Neural cell (in vitro differentiated cells): ENCODE measurements at regions not wholly inside any gene's neighbourhood (a gene's known extent, or its start where the extent isn't known, plus 50 kb on each side); places are given as distances from the start of the nearest gene placed in this dataset.

Experiments used
- H2AFZ ChIP-seq: fragments of 200-600, 300-800 bp; sonication (generic), shearing (Covaris generic); 2 replicates; pipeline ENCODE4 v1.6.0; 2014; ENCODE audit warnings: low read depth, mild to moderate bottlenecking, antibody characterized with exemption, low read length, moderate library complexity
- H3F3A ChIP-seq: fragments of 200-600 bp; shearing (Covaris generic); 2 replicates; pipeline ENCODE4 v1.6.1; 2016; ENCODE audit warnings: mild to moderate bottlenecking, moderate library complexity, mixed read lengths, antibody characterized with exemption, low read length; ENCODE audit not compliant: insufficient read depth, poor library complexity, severe bottlenecking
- H3K27ac ChIP-seq: fragments of 200-600, 300-800 bp; sonication (generic), shearing (Covaris generic); 2 replicates; pipeline ENCODE4 v1.5.1; 2014; ENCODE audit warnings: mild to moderate bottlenecking, low read length, moderate library complexity
- H3K27me3 ChIP-seq: fragments of 300-800, 200-600 bp; sonication (generic), shearing (Covaris generic); 2 replicates; pipeline ENCODE4 v1.6.0; 2014; ENCODE audit warnings: mild to moderate bottlenecking, low read depth, low read length, moderate library complexity; ENCODE audit not compliant: insufficient read depth
- H3K36me3 ChIP-seq: fragments of 300-800, 200-600 bp; sonication (generic), shearing (Covaris generic); 2 replicates; pipeline ENCODE4 v1.5.1; 2014; ENCODE audit warnings: mild to moderate bottlenecking, antibody characterized with exemption, low read length, moderate library complexity; ENCODE audit not compliant: insufficient read depth
- H3K4me2 ChIP-seq: fragments of 300-800, 200-600 bp; sonication (generic), shearing (Covaris generic); 2 replicates; pipeline ENCODE4 v1.6.0; 2014; ENCODE audit warnings: mild to moderate bottlenecking, low read length
- H3K4me3 ChIP-seq: fragments of 300-800, 200-600 bp; sonication (generic), shearing (Covaris generic); 2 replicates; pipeline ENCODE4 v1.5.1; 2014; ENCODE audit warnings: mild to moderate bottlenecking, low read length, moderate library complexity
- H3K79me2 ChIP-seq: fragments of 200-600 bp; shearing (Covaris generic); replicated peaks from 2 replicates; pipeline ENCODE4 v1.6.0; 2014; ENCODE audit warnings: mild to moderate bottlenecking, low read length, moderate library complexity; ENCODE audit not compliant: insufficient read depth
- H3K9ac ChIP-seq: fragments of 300-800, 200-600 bp; sonication (generic), shearing (Covaris generic); 2 replicates; pipeline ENCODE4 v1.6.1; 2016; ENCODE audit warnings: mild to moderate bottlenecking, low read length, mixed read lengths
- H3K9me2 ChIP-seq: fragments of 200-600 bp; shearing (Covaris generic); 2 replicates; pipeline ENCODE4 v1.6.1; 2016; ENCODE audit warnings: mild to moderate bottlenecking, low read length, mixed read lengths; ENCODE audit not compliant: insufficient read depth
- H3K9me3 ChIP-seq: fragments of 200-600, 300-800 bp; sonication (generic), shearing (Covaris generic); 2 replicates; pipeline ENCODE4 v1.6.1; 2016; ENCODE audit warnings: mild to moderate bottlenecking, mixed run types, low read length, moderate library complexity, mixed read lengths
- H4K20me1 ChIP-seq: fragments of 200-600 bp; shearing (Covaris generic); 2 replicates; pipeline ENCODE4 v1.6.1; 2016; ENCODE audit warnings: mild to moderate bottlenecking, mixed run types; ENCODE audit not compliant: insufficient read depth
- CTCF ChIP-seq: fragments of 450-650 bp; IDR thresholded peaks from 2 replicates; pipeline ENCODE4 v1.5.1; 2014; ENCODE audit warnings: antibody characterized with exemption, mild to moderate bottlenecking, moderate library complexity; ENCODE audit not compliant: poor library complexity, severe bottlenecking
- EP300 ChIP-seq: fragments of 450-650 bp; conservative IDR thresholded peaks from 2 replicates; pipeline ENCODE4 v1.6.1; 2014; ENCODE audit warnings: antibody characterized with exemption, mild to moderate bottlenecking, moderate library complexity; ENCODE audit not compliant: poor library complexity, severe bottlenecking
- EZH2 ChIP-seq: fragments of 200-600, 300-800 bp; shearing (Covaris generic), sonication (generic); IDR thresholded peaks from 2 replicates; pipeline ENCODE4 v1.6.1; 2014; ENCODE audit warnings: antibody characterized with exemption, low read length, borderline replicate concordance, mild to moderate bottlenecking; ENCODE audit not compliant: insufficient read depth, poor library complexity, severe bottlenecking
- MXI1 ChIP-seq: fragments of 450-650 bp; conservative IDR thresholded peaks from 2 replicates; pipeline ENCODE4 v1.6.1; 2014; ENCODE audit warnings: antibody characterized with exemption, mild to moderate bottlenecking; ENCODE audit not compliant: poor library complexity, severe bottlenecking
- POLR2AphosphoS5 ChIP-seq: IDR thresholded peaks from 2 replicates; pipeline ENCODE4 v1.6.1; 2012
- RAD21 ChIP-seq: fragments of 450-650 bp; conservative IDR thresholded peaks from 2 replicates; pipeline ENCODE4 v1.6.1; 2014; ENCODE audit warnings: antibody characterized with exemption, mild to moderate bottlenecking, moderate library complexity
- REST ChIP-seq: IDR thresholded peaks from 2 replicates; pipeline ENCODE4 v1.6.1; 2012; ENCODE audit warnings: borderline replicate concordance
- SMC3 ChIP-seq: fragments of 450-650 bp; conservative IDR thresholded peaks from 2 replicates; pipeline ENCODE4 v1.6.1; 2014; ENCODE audit warnings: antibody characterized with exemption, mild to moderate bottlenecking, moderate library complexity; ENCODE audit not compliant: poor library complexity
- TAF1 ChIP-seq: IDR thresholded peaks from 2 replicates; pipeline ENCODE4 v1.6.1; 2012; ENCODE audit warnings: low read depth

GRCh38 chr20:48526936-48527335 lies 300.9 kb downstream of the PREX1 start:
- Histone ChIP-seq H3K9ac (no peak overlapping the region), H3K27me3 (no peaks in the 10 kb centered on the region), H3K36me3 (no peaks in the 10 kb centered on the region), H3K4me3 (no peak overlapping the region), H3K4me2 (no peak overlapping the region), H3K9me2 (no peaks in the 10 kb centered on the region), H3F3A (no peaks in the 10 kb centered on the region), H3K9me3 (no peaks in the 10 kb centered on the region), H2AFZ (no peak overlapping the region), H4K20me1 (no peaks in the 10 kb centered on the region), H3K27ac (no peak overlapping the region), H3K79me2 (no peaks in the 10 kb centered on the region)
- TF ChIP-seq SMC3 (no peak), TAF1 (no peak), POLR2AphosphoS5 (no peak), EP300 (no peak), CTCF (no peak), EZH2 (no peak), RAD21 (no peak), REST (no peak), MXI1 (no peak)

- no peak overlapping the region for H3K9ac ChIP-seq
- H3K36me3 ChIP-seq: no peaks in the 10 kb centered on the region
- H2AFZ ChIP-seq: no peak overlapping the region
- no peaks in the 10 kb centered on the region for H3F3A ChIP-seq
- H3K27me3 ChIP-seq: no peaks in the 10 kb centered on the region
- no peaks in the 10 kb centered on the region for H3K9me3 ChIP-seq
- TF ChIP-seq SMC3: no peak
- TF ChIP-seq CTCF: no peak
- no peak for TF ChIP-seq RAD21
- no peak for TF ChIP-seq POLR2AphosphoS5
- TF ChIP-seq REST: no peak
- no peaks in the 10 kb centered on the region for H3K79me2 ChIP-seq
- H3K27ac ChIP-seq: no peak overlapping the region
- no peak overlapping the region for H3K4me3 ChIP-seq
- H3K9me2 ChIP-seq: no peaks in the 10 kb centered on the region
- H4K20me1 ChIP-seq: no peaks in the 10 kb centered on the region
- H3K4me2 ChIP-seq: no peak overlapping the region
These were observed 302.4 kb downstream of the PREX1 start for GRCh38 chr20:48525400-48525799.
